D721Med (cell line): ENCODE measurements at regions not wholly inside any gene's neighbourhood (a gene's known extent, or its start where the extent isn't known, plus 50 kb on each side); places are given as distances from the start of the nearest gene placed in this dataset.
"Not testable (repeated sequence)": the region's sequence is repeated elsewhere in the genome, so short reads cannot be mapped to it uniquely, and the experiment has no call there.

ENCODE experiments used
- DNase-seq: peaks from one replicate; pipeline ENCODE4 v3.0.0; 2011; ENCODE audit warnings: low spot score; ENCODE audit not compliant: insufficient read length
- FAIRE-seq: peaks from 2 replicates; lab custom pipeline; 2011; peaks lifted over from hg19 to GRCh38; lab: Jason Lieb, UNC
- TF ChIP-seq, protein P1 (sequence below): IDR thresholded peaks from 2 replicates; pipeline ENCODE4 v1.5.1; 2012; ENCODE audit warnings: mild to moderate bottlenecking, control low read depth; ENCODE audit not compliant: insufficient read depth; ENCODE audit errors: missing control alignments

GRCh38 chrX:1124531-1124930 lies 87.9 kb downstream of the CRLF2 start:
- TF ChIP-seq, protein P1, sequence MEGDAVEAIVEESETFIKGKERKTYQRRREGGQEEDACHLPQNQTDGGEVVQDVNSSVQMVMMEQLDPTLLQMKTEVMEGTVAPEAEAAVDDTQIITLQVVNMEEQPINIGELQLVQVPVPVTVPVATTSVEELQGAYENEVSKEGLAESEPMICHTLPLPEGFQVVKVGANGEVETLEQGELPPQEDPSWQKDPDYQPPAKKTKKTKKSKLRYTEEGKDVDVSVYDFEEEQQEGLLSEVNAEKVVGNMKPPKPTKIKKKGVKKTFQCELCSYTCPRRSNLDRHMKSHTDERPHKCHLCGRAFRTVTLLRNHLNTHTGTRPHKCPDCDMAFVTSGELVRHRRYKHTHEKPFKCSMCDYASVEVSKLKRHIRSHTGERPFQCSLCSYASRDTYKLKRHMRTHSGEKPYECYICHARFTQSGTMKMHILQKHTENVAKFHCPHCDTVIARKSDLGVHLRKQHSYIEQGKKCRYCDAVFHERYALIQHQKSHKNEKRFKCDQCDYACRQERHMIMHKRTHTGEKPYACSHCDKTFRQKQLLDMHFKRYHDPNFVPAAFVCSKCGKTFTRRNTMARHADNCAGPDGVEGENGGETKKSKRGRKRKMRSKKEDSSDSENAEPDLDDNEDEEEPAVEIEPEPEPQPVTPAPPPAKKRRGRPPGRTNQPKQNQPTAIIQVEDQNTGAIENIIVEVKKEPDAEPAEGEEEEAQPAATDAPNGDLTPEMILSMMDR: no peak
- DNase-seq: no peak
- FAIRE-seq: no peak

DNA sequence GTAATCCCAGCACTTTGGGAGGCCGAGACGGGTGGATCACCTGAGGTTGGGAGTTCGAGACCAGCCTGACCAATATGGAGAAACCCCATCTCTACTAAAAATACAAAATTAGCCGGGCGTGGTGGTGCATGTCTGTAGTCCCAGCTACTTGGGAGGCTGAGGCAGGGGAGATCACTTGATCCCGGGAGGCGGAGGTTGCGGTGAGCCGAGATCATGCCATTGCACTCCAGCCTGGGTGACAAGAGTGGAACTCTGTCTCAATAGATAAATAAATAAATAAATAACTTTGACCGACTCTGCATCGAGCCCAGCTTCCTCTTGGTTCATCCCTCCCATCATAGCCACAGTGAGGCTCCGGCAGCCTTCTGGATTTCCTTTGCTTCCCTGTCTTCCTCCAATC lies 89.6 kb downstream of the CRLF2 start:
- not testable (repeated sequence) for FAIRE-seq, DNase-seq

DNA sequence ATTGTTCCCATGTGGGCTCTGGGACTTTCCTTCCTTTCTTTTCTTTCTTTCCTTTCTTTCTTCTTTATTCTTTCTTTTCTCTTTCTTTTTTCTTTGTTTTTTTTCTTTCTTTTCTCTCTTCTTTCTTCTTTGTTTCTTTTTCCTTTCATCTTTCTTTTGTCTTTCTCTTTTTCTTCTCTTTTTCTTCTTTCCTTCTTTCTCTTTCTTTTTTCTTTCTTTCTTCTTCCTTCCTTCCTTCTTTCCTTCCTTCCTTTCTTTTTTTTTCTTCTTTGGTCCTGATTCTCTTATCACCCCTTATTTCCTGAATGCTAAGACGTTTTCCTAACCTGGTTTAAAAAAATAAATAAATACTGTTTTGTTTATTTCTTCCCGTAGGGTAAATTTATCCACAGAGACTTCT lies 93.2 kb downstream of the CRLF2 start:
- no peak for FAIRE-seq
- TF ChIP-seq, protein P1: no peak
- DNase-seq: no peak

- TF ChIP-seq, protein P1: no peak
- DNase-seq: no peak
- FAIRE-seq: no peak
Measured at GRCh38 chrX:1118572-1119199, 93.8 kb downstream of the CRLF2 start.

DNA sequence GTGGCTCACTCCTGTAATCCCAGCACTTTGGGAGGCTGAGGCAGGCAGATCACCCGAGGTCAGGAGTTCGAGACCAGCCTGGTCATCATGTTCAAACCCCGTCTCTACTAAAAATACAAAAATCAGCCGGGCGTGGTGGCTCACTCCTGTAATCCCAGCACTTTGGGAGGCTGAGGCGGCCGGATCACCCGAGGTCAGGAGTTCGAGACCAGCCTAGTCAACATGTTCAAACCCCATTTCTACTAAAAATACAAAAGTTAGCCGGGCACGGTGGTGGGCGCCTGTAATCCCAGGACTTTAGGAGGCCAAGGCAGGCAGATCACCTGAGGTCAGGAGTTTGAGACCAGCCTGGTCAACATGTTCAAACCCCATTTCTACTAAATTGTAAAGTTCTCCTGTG lies 97.0 kb downstream of the CRLF2 start:
- FAIRE-seq, DNase-seq: not testable (repeated sequence)

DNA sequence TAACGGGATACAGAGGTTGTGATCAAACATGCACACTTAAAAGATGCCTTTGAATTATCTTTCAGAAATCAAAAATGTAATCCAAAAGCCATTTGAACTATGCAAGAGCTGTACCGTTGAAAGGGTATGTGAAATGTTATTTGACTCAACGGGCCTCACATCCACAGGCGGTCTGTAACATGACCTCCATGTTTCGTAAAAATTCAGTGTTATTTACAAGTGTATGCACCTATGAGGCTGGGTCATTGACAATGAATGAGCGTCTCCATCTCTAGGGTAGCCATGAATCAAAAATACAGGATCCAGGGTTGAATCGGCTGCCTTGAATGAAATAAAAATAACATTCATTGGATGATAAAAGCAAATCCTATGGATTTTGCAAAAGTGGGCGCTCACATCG lies 100.1 kb downstream of the CRLF2 start:
- DNase-seq: no peak
- FAIRE-seq: no peak
- TF ChIP-seq, protein P1: no peak

DNA sequence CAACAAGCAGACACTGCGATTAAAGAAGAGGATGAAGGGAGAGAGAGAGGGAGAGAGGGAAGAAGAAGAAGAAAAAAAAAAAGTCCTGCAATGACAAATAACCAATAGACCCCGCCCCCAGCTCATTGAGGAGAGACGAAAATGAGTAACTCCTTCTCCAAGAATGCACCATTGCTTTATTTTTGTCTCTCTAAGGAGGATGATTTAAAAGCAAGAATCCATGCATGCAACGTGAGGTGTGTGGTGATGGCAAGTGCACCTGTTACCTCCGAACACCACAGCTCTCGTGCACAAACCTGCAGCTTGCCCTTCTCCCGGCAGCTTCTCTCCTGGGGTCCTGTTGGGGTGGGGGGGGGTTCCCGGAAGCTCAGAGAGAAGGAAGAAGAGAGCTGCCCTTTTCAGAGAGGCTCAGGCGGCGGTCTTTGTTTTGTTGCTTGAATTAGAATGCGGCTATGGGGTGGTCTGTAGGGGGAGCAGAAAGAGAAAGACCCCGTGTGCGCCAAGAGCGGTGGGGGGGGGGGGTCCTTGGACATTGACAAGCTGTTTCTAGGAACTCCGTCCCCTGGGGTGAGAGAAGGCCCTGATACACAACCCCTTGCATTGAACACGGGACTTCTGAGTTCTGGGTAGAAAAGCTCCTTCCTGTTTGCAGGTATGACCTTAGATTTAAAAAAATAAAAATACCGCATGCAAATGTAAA lies 100.7 kb downstream of the CRLF2 start:
- TF ChIP-seq, protein P1: no peak
- no peak for FAIRE-seq
- DNase-seq: no peak

GRCh38 chrX:1109580-1110119 lies 102.8 kb downstream of the CRLF2 start:
- FAIRE-seq: no peak
- TF ChIP-seq, protein P1: no peak
- DNase-seq: no peak
